ENCODE measurements at regions not wholly inside any gene's neighbourhood (a gene's known extent, or its start where the extent isn't known, plus 50 kb on each side); places are given as distances from the start of the nearest gene placed in this dataset.

DNA sequence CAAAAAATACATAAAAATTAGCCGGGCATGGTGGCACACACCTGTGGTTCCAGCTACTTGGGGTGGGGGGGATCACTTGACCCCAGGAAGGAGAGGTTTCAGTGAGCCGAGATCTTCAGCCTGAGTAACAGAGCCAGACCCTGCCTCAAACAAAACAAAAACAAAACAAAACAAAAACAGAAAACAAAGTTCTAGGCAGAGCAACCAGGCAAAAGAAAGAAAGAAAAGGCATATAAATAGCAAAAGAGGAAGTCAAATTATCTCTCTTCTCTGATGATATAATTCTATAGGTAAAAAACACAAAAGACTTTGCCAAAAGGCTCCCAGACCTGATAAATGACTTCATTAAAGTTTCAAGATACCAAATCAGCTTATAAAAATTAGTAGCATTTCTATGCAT lies 446.9 kb downstream of the HAO1 start:
- TF ChIP-seq, protein P1, sequence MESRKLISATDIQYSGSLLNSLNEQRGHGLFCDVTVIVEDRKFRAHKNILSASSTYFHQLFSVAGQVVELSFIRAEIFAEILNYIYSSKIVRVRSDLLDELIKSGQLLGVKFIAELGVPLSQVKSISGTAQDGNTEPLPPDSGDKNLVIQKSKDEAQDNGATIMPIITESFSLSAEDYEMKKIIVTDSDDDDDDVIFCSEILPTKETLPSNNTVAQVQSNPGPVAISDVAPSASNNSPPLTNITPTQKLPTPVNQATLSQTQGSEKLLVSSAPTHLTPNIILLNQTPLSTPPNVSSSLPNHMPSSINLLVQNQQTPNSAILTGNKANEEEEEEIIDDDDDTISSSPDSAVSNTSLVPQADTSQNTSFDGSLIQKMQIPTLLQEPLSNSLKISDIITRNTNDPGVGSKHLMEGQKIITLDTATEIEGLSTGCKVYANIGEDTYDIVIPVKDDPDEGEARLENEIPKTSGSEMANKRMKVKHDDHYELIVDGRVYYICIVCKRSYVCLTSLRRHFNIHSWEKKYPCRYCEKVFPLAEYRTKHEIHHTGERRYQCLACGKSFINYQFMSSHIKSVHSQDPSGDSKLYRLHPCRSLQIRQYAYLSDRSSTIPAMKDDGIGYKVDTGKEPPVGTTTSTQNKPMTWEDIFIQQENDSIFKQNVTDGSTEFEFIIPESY (IDR thresholded peaks at IDR 0.05) = no peak
- TF ChIP-seq EGR1 (IDR thresholded peaks at IDR 0.05; ENCODE audit: low read depth in 2 of 2) = no peak
- TF ChIP-seq TAF1 (conservative IDR thresholded peaks at IDR 0.05) = no peak
- TF ChIP-seq, protein P2, sequence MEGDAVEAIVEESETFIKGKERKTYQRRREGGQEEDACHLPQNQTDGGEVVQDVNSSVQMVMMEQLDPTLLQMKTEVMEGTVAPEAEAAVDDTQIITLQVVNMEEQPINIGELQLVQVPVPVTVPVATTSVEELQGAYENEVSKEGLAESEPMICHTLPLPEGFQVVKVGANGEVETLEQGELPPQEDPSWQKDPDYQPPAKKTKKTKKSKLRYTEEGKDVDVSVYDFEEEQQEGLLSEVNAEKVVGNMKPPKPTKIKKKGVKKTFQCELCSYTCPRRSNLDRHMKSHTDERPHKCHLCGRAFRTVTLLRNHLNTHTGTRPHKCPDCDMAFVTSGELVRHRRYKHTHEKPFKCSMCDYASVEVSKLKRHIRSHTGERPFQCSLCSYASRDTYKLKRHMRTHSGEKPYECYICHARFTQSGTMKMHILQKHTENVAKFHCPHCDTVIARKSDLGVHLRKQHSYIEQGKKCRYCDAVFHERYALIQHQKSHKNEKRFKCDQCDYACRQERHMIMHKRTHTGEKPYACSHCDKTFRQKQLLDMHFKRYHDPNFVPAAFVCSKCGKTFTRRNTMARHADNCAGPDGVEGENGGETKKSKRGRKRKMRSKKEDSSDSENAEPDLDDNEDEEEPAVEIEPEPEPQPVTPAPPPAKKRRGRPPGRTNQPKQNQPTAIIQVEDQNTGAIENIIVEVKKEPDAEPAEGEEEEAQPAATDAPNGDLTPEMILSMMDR (IDR thresholded peaks at IDR 0.05; ENCODE audit: low read depth, low read length, missing input control) = no peak
- TF ChIP-seq, protein P3, sequence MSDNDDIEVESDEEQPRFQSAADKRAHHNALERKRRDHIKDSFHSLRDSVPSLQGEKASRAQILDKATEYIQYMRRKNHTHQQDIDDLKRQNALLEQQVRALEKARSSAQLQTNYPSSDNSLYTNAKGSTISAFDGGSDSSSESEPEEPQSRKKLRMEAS (IDR thresholded peaks at IDR 0.05) = no peak
- TF ChIP-seq YY1 (IDR thresholded peaks at IDR 0.05) = no peak
- TF ChIP-seq, protein P4, sequence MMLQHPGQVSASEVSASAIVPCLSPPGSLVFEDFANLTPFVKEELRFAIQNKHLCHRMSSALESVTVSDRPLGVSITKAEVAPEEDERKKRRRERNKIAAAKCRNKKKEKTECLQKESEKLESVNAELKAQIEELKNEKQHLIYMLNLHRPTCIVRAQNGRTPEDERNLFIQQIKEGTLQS (IDR thresholded peaks at IDR 0.05) = no peak
- TF ChIP-seq FOXA1 (IDR thresholded peaks at IDR 0.05) = no peak
- TF ChIP-seq RAD21 (IDR thresholded peaks at IDR 0.05) = no peak
- no peak for TF ChIP-seq JUND (IDR thresholded peaks at IDR 0.05)
- TF ChIP-seq SP1 (IDR thresholded peaks at IDR 0.05) = no peak
- TF ChIP-seq, protein P5, sequence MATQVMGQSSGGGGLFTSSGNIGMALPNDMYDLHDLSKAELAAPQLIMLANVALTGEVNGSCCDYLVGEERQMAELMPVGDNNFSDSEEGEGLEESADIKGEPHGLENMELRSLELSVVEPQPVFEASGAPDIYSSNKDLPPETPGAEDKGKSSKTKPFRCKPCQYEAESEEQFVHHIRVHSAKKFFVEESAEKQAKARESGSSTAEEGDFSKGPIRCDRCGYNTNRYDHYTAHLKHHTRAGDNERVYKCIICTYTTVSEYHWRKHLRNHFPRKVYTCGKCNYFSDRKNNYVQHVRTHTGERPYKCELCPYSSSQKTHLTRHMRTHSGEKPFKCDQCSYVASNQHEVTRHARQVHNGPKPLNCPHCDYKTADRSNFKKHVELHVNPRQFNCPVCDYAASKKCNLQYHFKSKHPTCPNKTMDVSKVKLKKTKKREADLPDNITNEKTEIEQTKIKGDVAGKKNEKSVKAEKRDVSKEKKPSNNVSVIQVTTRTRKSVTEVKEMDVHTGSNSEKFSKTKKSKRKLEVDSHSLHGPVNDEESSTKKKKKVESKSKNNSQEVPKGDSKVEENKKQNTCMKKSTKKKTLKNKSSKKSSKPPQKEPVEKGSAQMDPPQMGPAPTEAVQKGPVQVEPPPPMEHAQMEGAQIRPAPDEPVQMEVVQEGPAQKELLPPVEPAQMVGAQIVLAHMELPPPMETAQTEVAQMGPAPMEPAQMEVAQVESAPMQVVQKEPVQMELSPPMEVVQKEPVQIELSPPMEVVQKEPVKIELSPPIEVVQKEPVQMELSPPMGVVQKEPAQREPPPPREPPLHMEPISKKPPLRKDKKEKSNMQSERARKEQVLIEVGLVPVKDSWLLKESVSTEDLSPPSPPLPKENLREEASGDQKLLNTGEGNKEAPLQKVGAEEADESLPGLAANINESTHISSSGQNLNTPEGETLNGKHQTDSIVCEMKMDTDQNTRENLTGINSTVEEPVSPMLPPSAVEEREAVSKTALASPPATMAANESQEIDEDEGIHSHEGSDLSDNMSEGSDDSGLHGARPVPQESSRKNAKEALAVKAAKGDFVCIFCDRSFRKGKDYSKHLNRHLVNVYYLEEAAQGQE (IDR thresholded peaks at IDR 0.05) = no peak
- no peak for TF ChIP-seq RXRA (IDR thresholded peaks at IDR 0.05)

Data from liver (tissue), 3 donors.